IMR-90 (cell line): ENCODE measurements at regions not wholly inside any gene's neighbourhood (a gene's known extent, or its start where the extent isn't known, plus 50 kb on each side); places are given as distances from the start of the nearest gene placed in this dataset.

Experiments
- ATAC-seq: fragments of 200-7000 bp; cut with Tn5 transposase; 2 replicates; pipeline ENCODE4 v1.9.1; 2020; ENCODE audit warnings: low read depth, mild to moderate bottlenecking, moderate library complexity
- BruUV-seq: library from RNA; stranded (reverse); fragments of 400-500 nt; replicated peaks from 2 replicates; lab custom pipeline; 2021; lab: Mats Ljungman, UMichigan
- CTCF ChIA-PET: fragments of 300-600 bp; formaldehyde crosslinking; extraction: SDS; loops from one replicate; lab custom pipeline; 2021; ENCODE audit warnings: antibody characterized with exemption; lab: Yijun Ruan, JAX
- POLR2A ChIA-PET: fragments of 300-600 bp; sonication (Branson Sonifier 250); formaldehyde crosslinking; loops from one replicate; lab custom pipeline; 2022; ENCODE audit warnings: antibody characterized with exemption; ENCODE audit not compliant: unreplicated experiment; lab: Charles Lee
- DNase-seq: peaks from one replicate; pipeline ENCODE4 v3.0.0; 2013
- H2AFZ ChIP-seq: replicated peaks from 2 replicates; pipeline ENCODE3; 2013; ENCODE audit warnings: low read length, mild to moderate bottlenecking; ENCODE audit not compliant: poor library complexity
- H2AK5ac ChIP-seq: 2 replicates; pipeline ENCODE4 v1.6.1; 2013; ENCODE audit warnings: low read depth, low read length, inconsistent platforms
- H2AK9ac ChIP-seq: replicated peaks from 2 replicates; pipeline ENCODE3; 2013; ENCODE audit warnings: mild to moderate bottlenecking, low read depth, low read length, moderate library complexity; ENCODE audit not compliant: poor library complexity
- H2BK120ac ChIP-seq: 2 replicates; pipeline ENCODE4 v1.6.1; 2013; ENCODE audit warnings: low read depth, low read length, inconsistent platforms
- H2BK15ac ChIP-seq: 3 replicates; pipeline ENCODE4 v1.6.1; 2013; ENCODE audit warnings: low read depth, low read length, inconsistent platforms
- H2BK20ac ChIP-seq: 2 replicates; pipeline ENCODE4 v1.6.1; 2013; ENCODE audit warnings: low read depth, mild to moderate bottlenecking, inconsistent platforms, low read length, moderate library complexity
- H2BK5ac ChIP-seq: 2 replicates; pipeline ENCODE4 v1.6.1; 2013; ENCODE audit warnings: mild to moderate bottlenecking, low read depth, low read length, inconsistent platforms; ENCODE audit not compliant: poor library complexity, severe bottlenecking
- H3K14ac ChIP-seq: replicated peaks from 2 replicates; pipeline ENCODE4 v1.6.1; 2013; ENCODE audit warnings: low read depth, low read length, inconsistent platforms
- H3K18ac ChIP-seq: 2 replicates; pipeline ENCODE4 v1.6.1; 2013; ENCODE audit warnings: low read depth, low read length, control low read depth
- H3K23ac ChIP-seq: 2 replicates; pipeline ENCODE4 v1.6.1; 2013; ENCODE audit warnings: low read depth, low read length, inconsistent platforms
- H3K27ac ChIP-seq: 2 replicates; pipeline ENCODE4 v1.5.1; 2013; ENCODE audit warnings: mild to moderate bottlenecking, control low read depth, low read length; ENCODE audit not compliant: insufficient read depth
- H3K27me3 ChIP-seq: 2 replicates; pipeline ENCODE4 v1.6.1; 2013; ENCODE audit warnings: low read length; ENCODE audit not compliant: control insufficient read depth, insufficient read depth
- H3K36me3 ChIP-seq: 2 replicates; pipeline ENCODE4 v1.6.1; 2013; ENCODE audit warnings: low read length, mixed read lengths; ENCODE audit not compliant: control insufficient read depth, insufficient read depth
- H3K4ac ChIP-seq: 2 replicates; pipeline ENCODE4 v1.6.1; 2013; ENCODE audit warnings: low read depth, low read length, inconsistent platforms
- H3K4me1 ChIP-seq: 2 replicates; pipeline ENCODE4 v1.6.1; 2013; ENCODE audit warnings: low read length, mixed read lengths; ENCODE audit not compliant: control insufficient read depth, insufficient read depth
- H3K4me2 ChIP-seq: 2 replicates; pipeline ENCODE4 v1.6.1; 2013; ENCODE audit warnings: low read depth, mild to moderate bottlenecking, control low read depth, low read length, moderate library complexity
- H3K4me3 ChIP-seq: 2 replicates; pipeline ENCODE4 v1.5.1; 2013; ENCODE audit warnings: low read depth, mild to moderate bottlenecking, control low read depth, low read length, moderate library complexity; ENCODE audit not compliant: insufficient read depth
- H3K56ac ChIP-seq: 2 replicates; pipeline ENCODE4 v1.6.1; 2013; ENCODE audit warnings: low read length, inconsistent platforms; ENCODE audit not compliant: insufficient read depth; ENCODE audit errors: extremely low read depth
- H3K79me1 ChIP-seq, 2 experiments: 2 replicates each; pipeline ENCODE4 v1.6.1; 2013; ENCODE audit warnings: low read length in 2 of 2, inconsistent platforms in 1 of 2, low read depth in 1 of 2
- H3K9ac ChIP-seq: 2 replicates; pipeline ENCODE4 v1.6.1; 2013; ENCODE audit warnings: low read depth, low read length, control low read depth
- H3K9me1 ChIP-seq: 2 replicates; pipeline ENCODE4 v1.6.1; 2013; ENCODE audit warnings: low read length, inconsistent platforms; ENCODE audit not compliant: insufficient read depth
- H3K9me3 ChIP-seq: 2 replicates; pipeline ENCODE4 v1.6.1; 2013; ENCODE audit warnings: low read length; ENCODE audit not compliant: control insufficient read depth, insufficient read depth
- H4K20me1 ChIP-seq: 2 replicates; pipeline ENCODE4 v1.6.1; 2013; ENCODE audit warnings: low read length, inconsistent platforms; ENCODE audit not compliant: insufficient read depth
- H4K5ac ChIP-seq: 2 replicates; pipeline ENCODE4 v1.6.1; 2013; ENCODE audit warnings: mild to moderate bottlenecking, low read depth, low read length, control low read depth
- H4K8ac ChIP-seq, 2 experiments: 2 replicates each; pipeline ENCODE4 v1.6.1; 2013; ENCODE audit warnings: low read depth in 2 of 2, low read length in 2 of 2, control low read depth in 1 of 2, inconsistent platforms in 1 of 2
- H4K91ac ChIP-seq: 2 replicates; pipeline ENCODE4 v1.6.1; 2013; ENCODE audit warnings: low read depth, low read length, inconsistent platforms; ENCODE audit not compliant: insufficient read depth
- BHLHE40 ChIP-seq: fragments of 150-350 bp; IDR thresholded peaks from 2 replicates; pipeline ENCODE4 v1.6.1; 2016; ENCODE audit warnings: mild to moderate bottlenecking, low read depth, low read length
- ELK1 ChIP-seq: fragments of 150-350 bp; IDR thresholded peaks from 2 replicates; pipeline ENCODE4 v1.6.1; 2016; ENCODE audit warnings: low read depth, mild to moderate bottlenecking, low read length, moderate library complexity, borderline replicate concordance
- MAZ ChIP-seq: IDR thresholded peaks from 2 replicates; pipeline ENCODE4 v1.6.1; 2012; ENCODE audit warnings: low read depth, mild to moderate bottlenecking, low read length, improper control_type of control experiment, moderate library complexity, borderline replicate concordance
- MXI1 ChIP-seq: IDR thresholded peaks from 2 replicates; pipeline ENCODE4 v1.6.1; 2012; ENCODE audit warnings: low read depth, mild to moderate bottlenecking, low read length, moderate library complexity, borderline replicate concordance
- POLR2A ChIP-seq: IDR thresholded peaks from 2 replicates; pipeline ENCODE4 v1.6.1; 2012; ENCODE audit warnings: mild to moderate bottlenecking, low read depth, low read length
- RFX5 ChIP-seq: IDR thresholded peaks from 2 replicates; pipeline ENCODE4 v1.8.0; 2012; ENCODE audit warnings: low read depth, mild to moderate bottlenecking, low read length, moderate library complexity
- WGBS, 2 experiments: methylation state at CpG; one replicate each; pipeline versions ENCODE4 v1.1.5 to v1.1.7; 2013; ENCODE audit warnings: missing lambda C conversion rate in 2 of 2; ENCODE audit not compliant: insufficient read length in 1 of 2; ENCODE audit errors: extremely low coverage in 2 of 2; 5-methylcytosine and 5-hydroxymethylcytosine counted together
- dilution Hi-C: fragments of 300-500 bp; cut with HindIII; formaldehyde crosslinking; loops from one replicate; pipeline ENCODE4 v1.14.3; 2018; ENCODE audit warnings: low sequenced_read_pairs; ENCODE audit not compliant: unreplicated experiment
- in situ Hi-C: fragments of 300-500 bp; cut with MboI; formaldehyde crosslinking; loops from 3 replicates; pipeline ENCODE4 v1.14.3; 2019; ENCODE audit warnings: low sequenced_read_pairs, inconsistent platforms, mixed read lengths
- intact Hi-C: fragments of 100-400 bp; cut with micrococcal nuclease; formaldehyde crosslinking; loops from 2 replicates; pipeline ENCODE4 v1.10.0; 2022
- TF ChIP-seq, protein P1 (sequence below): fragments of 150-350 bp; IDR thresholded peaks from 2 replicates; pipeline ENCODE4 v1.6.1; 2017; ENCODE audit warnings: mild to moderate bottlenecking, antibody characterized with exemption, low read length, low read depth
- TF ChIP-seq, protein P2 (sequence below): conservative IDR thresholded peaks from 2 replicates; pipeline ENCODE4 v1.5.1; 2012; ENCODE audit warnings: mild to moderate bottlenecking, low read depth, low read length, improper control_type of control experiment

DNA sequence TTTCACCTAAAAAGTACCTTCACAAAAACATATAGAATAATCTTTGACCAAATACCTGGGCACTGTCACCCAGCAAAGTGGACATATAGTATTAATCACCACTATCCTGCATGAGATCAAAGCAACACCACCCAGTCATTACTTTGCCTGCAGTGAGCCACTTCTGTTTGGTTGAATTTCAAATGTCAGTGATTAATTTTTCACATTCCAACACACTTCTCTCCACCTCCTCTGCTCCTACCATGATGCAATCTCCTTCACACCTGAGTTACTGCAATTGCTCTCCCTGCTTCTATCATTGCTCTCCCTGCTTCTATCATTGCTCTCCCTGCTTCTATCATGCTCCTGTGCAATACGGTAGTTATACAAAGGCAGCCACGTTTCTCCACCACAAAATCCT is 106.1 kb upstream of the NETO1 start:
- Histone ChIP-seq H3K9me1 (no peaks in the 10 kb centered on the region), H2BK120ac (no peak overlapping the region), H4K5ac (no peak overlapping the region), H2BK5ac (no peak overlapping the region), H3K9ac (no peak overlapping the region), H3K4me3 (no peak overlapping the region), H2AFZ (no peak overlapping the region), H3K23ac (no peak overlapping the region), H4K8ac (no peak overlapping the region), H3K27ac (no peak overlapping the region), H3K36me3 (no peaks in the 10 kb centered on the region), H3K27me3 (no peaks in the 10 kb centered on the region), H3K4me2 (no peak overlapping the region), H2BK20ac (no peak overlapping the region), H2AK9ac (no peak overlapping the region), H3K14ac (no peak overlapping the region), H3K4me1 (no peaks in the 10 kb centered on the region), H3K18ac (no peak overlapping the region), H3K9me3 (peaks cover 2% of the 10 kb centered on the region; the same call in 1 of the 2 replicates), H2BK15ac (no peak overlapping the region), H3K4ac (no peak overlapping the region), H4K91ac (no peak overlapping the region), H2AK5ac (no peak overlapping the region), H3K79me1 (no peaks in the 10 kb centered on the region), H3K56ac (no peak overlapping the region), H4K20me1 (no peaks in the 10 kb centered on the region)
- ChIA-PET CTCF (no interaction called here), POLR2A (no interaction called here)
- dilution Hi-C loops (no loop called here), intact Hi-C loops (no loop called here), in situ Hi-C loops (no loop called here)
- TF ChIP-seq MXI1 = no peak
- no peak for TF ChIP-seq RFX5
- TF ChIP-seq ELK1 = no peak
- no peak for TF ChIP-seq MAZ
- TF ChIP-seq, protein P1, sequence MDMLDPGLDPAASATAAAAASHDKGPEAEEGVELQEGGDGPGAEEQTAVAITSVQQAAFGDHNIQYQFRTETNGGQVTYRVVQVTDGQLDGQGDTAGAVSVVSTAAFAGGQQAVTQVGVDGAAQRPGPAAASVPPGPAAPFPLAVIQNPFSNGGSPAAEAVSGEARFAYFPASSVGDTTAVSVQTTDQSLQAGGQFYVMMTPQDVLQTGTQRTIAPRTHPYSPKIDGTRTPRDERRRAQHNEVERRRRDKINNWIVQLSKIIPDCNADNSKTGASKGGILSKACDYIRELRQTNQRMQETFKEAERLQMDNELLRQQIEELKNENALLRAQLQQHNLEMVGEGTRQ = no peak
- TF ChIP-seq, protein P2, sequence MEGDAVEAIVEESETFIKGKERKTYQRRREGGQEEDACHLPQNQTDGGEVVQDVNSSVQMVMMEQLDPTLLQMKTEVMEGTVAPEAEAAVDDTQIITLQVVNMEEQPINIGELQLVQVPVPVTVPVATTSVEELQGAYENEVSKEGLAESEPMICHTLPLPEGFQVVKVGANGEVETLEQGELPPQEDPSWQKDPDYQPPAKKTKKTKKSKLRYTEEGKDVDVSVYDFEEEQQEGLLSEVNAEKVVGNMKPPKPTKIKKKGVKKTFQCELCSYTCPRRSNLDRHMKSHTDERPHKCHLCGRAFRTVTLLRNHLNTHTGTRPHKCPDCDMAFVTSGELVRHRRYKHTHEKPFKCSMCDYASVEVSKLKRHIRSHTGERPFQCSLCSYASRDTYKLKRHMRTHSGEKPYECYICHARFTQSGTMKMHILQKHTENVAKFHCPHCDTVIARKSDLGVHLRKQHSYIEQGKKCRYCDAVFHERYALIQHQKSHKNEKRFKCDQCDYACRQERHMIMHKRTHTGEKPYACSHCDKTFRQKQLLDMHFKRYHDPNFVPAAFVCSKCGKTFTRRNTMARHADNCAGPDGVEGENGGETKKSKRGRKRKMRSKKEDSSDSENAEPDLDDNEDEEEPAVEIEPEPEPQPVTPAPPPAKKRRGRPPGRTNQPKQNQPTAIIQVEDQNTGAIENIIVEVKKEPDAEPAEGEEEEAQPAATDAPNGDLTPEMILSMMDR = no peak
- no peak for TF ChIP-seq POLR2A
- TF ChIP-seq BHLHE40 = no peak
- DNase-seq (no peak), ATAC-seq (no peak)
- BruUV-seq = no TSS peak
- WGBS, 2 experiments = 83% methylated on average over 2 of the region's 2 CpGs; no CpG with 5 or more reads in 1 of the 2 experiments
